Mucosa of descending colon (tissue), 3 donors: ENCODE measurements at regions not wholly inside any gene's neighbourhood (a gene's known extent, or its start where the extent isn't known, plus 50 kb on each side); places are given as distances from the start of the nearest gene placed in this dataset.

Experiments
- ATAC-seq: fragments of 200-7000 bp; cut with Tn5 transposase; one replicate; pipeline ENCODE4 v1.9.1; 2020; ENCODE audit warnings: mild to moderate bottlenecking, moderate library complexity
- DNase-seq, 3 donors: peaks; one replicate each; pipeline ENCODE4 v3.0.0-alpha.2; 2020
- H3K36me3 ChIP-seq: fragments of 200-600 bp; one replicate; pipeline ENCODE4 v1.8.0; 2021; ENCODE audit warnings: low read depth, mild to moderate bottlenecking
- H3K4me1 ChIP-seq: fragments of 200-600 bp; one replicate; pipeline ENCODE4 v1.8.0; 2021; ENCODE audit warnings: low read depth, mild to moderate bottlenecking
- H3K4me3 ChIP-seq: fragments of 200-600 bp; one replicate; pipeline ENCODE4 v1.8.0; 2021; ENCODE audit warnings: mild to moderate bottlenecking
- H3K9me3 ChIP-seq: fragments of 200-600 bp; one replicate; pipeline ENCODE4 v1.8.0; 2021; ENCODE audit warnings: mild to moderate bottlenecking
- intact Hi-C, 2 donors: fragments of 100-400 bp; cut with DNase I in 1 of 2; cut with micrococcal nuclease in 1 of 2; formaldehyde crosslinking; loops; one replicate each; pipeline versions ENCODE4 v1.11.0 to v1.11.1; 2022; cut with DNase I, micrococcal nuclease
- TF ChIP-seq, protein P1 (sequence below): fragments of 200-600 bp; IDR thresholded peaks from one replicate; pipeline ENCODE4 v1.8.0; 2022; ENCODE audit warnings: antibody characterized with exemption, mild to moderate bottlenecking
- donor health status: DM: no; HTN: no; CAD: no; lungs with moderate emphysema.
- donor health status: DM: no; HTN: no; CAD: no.
- donor health status: DM: no; HTN: yes; CAD: no.

- DNase-seq (no peak), ATAC-seq (no peak)
- TF ChIP-seq, protein P1, sequence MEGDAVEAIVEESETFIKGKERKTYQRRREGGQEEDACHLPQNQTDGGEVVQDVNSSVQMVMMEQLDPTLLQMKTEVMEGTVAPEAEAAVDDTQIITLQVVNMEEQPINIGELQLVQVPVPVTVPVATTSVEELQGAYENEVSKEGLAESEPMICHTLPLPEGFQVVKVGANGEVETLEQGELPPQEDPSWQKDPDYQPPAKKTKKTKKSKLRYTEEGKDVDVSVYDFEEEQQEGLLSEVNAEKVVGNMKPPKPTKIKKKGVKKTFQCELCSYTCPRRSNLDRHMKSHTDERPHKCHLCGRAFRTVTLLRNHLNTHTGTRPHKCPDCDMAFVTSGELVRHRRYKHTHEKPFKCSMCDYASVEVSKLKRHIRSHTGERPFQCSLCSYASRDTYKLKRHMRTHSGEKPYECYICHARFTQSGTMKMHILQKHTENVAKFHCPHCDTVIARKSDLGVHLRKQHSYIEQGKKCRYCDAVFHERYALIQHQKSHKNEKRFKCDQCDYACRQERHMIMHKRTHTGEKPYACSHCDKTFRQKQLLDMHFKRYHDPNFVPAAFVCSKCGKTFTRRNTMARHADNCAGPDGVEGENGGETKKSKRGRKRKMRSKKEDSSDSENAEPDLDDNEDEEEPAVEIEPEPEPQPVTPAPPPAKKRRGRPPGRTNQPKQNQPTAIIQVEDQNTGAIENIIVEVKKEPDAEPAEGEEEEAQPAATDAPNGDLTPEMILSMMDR, result no peak
- H3K4me3 ChIP-seq, result no peak overlapping the region
- H3K4me1 ChIP-seq, result no peaks in the 10 kb centered on the region
- intact Hi-C loops, result no loop called here
- H3K36me3 ChIP-seq, result no peaks in the 10 kb centered on the region
- no peaks in the 10 kb centered on the region for H3K9me3 ChIP-seq
Measured at GRCh38 chr2:164000176-164000575, 264.4 kb upstream of the FIGN start.

GRCh38 chr2:163997466-163997865, 261.7 kb upstream of the FIGN start:
- no peaks in the 10 kb centered on the region for H3K36me3 ChIP-seq
- no peak for ATAC-seq
- no peak overlapping the region for H3K4me3 ChIP-seq
- no peaks in the 10 kb centered on the region for H3K9me3 ChIP-seq
- intact Hi-C loops, result no loop called here
- no peaks in the 10 kb centered on the region for H3K4me1 ChIP-seq
- DNase-seq, result no peak
- TF ChIP-seq, protein P1, result no peak

GRCh38 chr2:163990541-163990940, 254.7 kb upstream of the FIGN start:
- DNase-seq (no peak), ATAC-seq (no peak)
- TF ChIP-seq, protein P1, result no peak
- H3K36me3 ChIP-seq, result no peaks in the 10 kb centered on the region
- no peaks in the 10 kb centered on the region for H3K9me3 ChIP-seq
- H3K4me3 ChIP-seq, result no peak overlapping the region
- no peaks in the 10 kb centered on the region for H3K4me1 ChIP-seq
- intact Hi-C loops, result no loop called here

GRCh38 chr2:163990101-163990500, 254.3 kb upstream of the FIGN start:
- no peak overlapping the region for H3K4me3 ChIP-seq
- intact Hi-C loops, result no loop called here
- no peaks in the 10 kb centered on the region for H3K9me3 ChIP-seq
- DNase-seq, result no peak
- no peak for ATAC-seq
- H3K4me1 ChIP-seq, result no peaks in the 10 kb centered on the region
- no peaks in the 10 kb centered on the region for H3K36me3 ChIP-seq
- TF ChIP-seq, protein P1, result no peak

- Histone ChIP-seq H3K9me3 (no peaks in the 10 kb centered on the region), H3K4me3 (no peak overlapping the region), H3K4me1 (no peaks in the 10 kb centered on the region), H3K36me3 (no peaks in the 10 kb centered on the region)
- intact Hi-C loops, result no loop called here
- ATAC-seq (no peak), DNase-seq (no peak)
- TF ChIP-seq, protein P1, result no peak
Measured at GRCh38 chr2:163987175-163987940, 251.6 kb upstream of the FIGN start.
